Stimulated activated CD8-positive, alpha-beta memory T cell treated with anti-CD3 and anti-CD28 coated beads, Interleukin-4, amount 100 ng/mL, for 24 hours (primary cell): ENCODE measurements at regions not wholly inside any gene's neighbourhood (a gene's known extent, or its start where the extent isn't known, plus 50 kb on each side); places are given as distances from the start of the nearest gene placed in this dataset.

ENCODE experiments used
- DNase-seq: peaks from one replicate; pipeline ENCODE4 v3.0.0-alpha.2; 2020; ENCODE audit warnings: low read depth

DNA sequence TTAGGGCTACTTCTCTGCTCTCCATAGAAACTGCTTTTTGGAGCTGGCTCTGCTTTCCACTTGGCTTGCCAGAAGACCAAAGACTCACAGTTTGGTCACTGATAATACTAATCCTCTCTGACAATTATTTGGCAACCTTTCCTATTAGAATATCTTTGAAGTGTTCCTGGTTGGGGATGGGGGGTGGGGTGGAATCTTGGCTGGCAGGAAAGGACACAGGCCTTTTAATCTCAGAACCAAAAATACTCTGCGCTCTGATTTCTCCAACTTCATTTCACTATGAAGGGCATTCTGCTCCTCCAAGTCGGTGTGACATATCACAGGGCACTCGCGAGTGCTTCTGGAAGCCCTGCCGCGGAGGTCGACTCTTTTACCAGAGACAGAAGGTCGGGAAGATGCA lies 1329.0 kb upstream of the WWC1 start:
- no peak for DNase-seq

DNA sequence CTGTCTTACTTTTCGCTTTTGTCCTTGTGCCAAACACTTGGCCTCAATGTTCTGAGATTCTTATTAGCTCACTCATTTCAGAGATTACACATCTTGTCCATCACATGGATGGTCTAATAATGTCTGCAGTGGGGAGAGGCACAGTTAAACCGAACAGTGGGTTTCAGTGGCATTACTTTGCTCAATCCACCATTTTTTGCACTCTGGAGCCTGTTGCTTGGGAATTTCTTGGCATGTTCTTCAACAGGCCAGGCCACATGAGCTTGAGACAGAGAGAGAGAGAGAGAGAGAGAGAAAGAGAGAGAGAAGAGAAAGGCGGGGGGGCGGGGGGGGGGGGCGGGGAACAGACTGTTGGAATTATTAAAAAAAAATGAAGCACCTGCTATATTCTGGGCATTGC lies 1327.8 kb upstream of the WWC1 start:
- no peak for DNase-seq

DNA sequence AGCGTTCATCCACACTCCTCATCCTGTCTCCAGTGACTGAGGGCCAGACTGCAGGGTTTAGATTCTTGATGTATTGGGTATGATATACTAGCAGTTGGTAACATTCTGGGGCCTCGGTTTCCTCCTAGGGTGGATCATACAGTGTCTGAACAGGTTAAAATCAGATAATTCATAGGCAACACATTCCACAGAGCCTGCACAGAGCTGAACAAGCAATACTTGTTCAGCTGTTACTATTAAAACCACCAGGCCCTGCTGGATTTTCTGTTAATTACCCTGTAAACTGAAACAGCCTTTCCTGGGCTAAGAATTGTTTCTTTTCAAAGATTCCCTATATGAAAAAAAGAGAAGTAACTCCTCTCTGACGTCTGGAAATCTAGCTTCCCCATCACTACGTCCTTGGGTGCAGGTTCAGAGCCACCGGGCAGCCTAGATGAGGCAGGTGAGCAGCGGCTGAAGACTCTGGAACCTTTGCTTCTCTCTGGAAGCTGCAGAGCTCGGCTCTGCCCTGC lies 1313.5 kb upstream of the WWC1 start:
- DNase-seq = no peak

DNA sequence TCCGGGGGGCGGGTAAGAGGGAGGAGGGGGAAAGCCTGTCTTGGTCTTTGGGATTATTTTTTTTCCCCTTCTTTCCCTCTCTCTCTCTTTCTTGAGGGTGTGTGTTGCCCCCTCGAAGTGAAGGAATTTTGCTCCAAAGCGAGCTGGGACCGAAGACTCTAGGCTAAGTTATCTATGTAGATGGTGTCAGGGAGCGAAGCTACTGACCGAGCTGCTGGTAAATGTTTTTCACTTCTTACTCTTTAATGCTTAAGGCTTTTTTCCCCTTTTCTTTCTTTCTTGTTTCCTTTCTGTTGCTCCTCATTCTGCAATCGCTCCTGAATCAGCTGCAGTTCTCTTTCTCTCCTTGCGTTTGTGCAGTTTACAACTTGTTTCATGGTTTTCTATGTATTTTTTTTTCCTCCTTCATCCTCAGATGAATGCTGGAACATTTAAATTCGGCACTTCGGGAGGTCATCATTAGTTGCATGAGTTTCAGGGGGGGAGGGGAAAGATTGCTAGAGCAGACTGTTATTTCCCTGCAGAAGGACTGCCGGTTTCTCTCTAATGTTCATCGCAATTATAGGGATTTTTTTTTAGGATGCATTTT lies 1312.0 kb upstream of the WWC1 start:
- no peak for DNase-seq

DNA sequence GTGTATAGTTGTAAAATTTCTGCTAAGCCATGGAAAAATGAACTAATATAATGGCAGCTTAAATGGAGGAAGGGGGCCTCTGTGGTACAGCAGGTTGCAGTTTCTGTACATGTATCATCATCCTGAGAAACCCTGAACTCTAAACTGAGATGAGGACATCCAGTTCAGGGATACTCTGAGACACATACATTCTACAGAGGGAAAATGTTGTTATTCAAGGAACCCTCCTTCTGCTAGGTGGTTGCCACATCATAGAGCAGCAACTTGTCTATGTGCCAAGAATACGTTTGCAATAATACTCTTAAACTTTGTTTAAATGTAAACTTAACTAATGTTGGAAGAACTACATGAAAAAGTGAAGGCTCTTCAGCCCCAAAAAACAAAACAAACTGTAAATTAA lies 1310.8 kb upstream of the WWC1 start:
- no peak for DNase-seq

DNA sequence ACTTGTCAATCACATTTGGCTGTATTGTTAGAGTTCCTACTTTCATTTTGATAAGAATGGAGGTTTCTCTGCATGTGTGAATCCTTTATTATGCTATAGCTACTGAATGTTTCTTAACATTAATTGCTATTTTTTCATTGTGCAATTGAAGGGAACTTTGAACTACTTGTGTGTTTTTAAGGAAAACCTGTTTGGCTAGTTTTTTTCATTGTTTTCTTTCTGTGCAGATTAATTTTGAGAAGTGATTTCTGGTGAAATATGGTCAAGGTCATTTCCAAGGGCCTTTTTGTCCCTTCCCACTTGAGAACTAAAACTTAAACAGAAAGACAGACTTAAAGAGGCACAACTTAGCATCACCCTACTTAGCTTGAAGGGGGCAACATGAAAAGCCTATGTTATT lies 1309.2 kb upstream of the WWC1 start:
- no peak for DNase-seq

DNA sequence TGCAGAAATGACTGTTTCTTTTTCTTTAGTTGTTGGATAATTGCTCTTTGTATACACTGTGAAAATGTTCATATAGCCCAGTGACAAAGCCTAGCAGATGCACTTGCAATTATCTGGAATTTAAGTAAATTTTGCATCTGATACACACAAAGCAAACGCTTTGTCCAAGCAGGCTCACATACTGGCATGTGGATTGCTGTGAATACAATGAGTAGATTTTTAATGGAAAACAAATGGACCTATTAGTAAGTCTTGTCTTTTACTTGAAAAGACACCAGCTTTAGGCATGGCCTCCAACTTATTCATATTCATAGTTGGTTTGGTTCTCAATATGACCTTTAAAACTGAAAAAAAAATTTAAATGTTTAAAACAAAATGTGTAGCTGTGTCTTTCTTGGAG lies 1299.8 kb upstream of the WWC1 start:
- DNase-seq = no peak

DNA sequence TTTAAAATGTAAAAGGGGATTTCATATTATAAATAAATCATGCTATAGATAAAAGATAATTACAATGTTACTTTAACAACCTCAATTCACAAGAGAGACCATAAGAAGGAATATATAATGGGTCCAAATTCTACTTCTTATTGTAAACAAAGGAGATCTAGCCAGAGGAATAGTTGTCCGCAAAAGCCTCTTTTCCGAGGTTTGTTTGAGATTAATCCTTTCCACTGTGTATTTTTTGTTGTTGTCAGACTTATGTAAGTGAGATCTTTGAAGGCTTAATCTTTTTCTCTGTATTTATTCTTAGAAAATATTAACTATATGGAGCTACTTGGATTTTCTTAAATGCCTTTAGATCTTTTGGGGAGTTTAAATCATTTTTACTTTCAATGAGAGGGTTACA lies 1299.3 kb upstream of the WWC1 start:
- no peak for DNase-seq

DNA sequence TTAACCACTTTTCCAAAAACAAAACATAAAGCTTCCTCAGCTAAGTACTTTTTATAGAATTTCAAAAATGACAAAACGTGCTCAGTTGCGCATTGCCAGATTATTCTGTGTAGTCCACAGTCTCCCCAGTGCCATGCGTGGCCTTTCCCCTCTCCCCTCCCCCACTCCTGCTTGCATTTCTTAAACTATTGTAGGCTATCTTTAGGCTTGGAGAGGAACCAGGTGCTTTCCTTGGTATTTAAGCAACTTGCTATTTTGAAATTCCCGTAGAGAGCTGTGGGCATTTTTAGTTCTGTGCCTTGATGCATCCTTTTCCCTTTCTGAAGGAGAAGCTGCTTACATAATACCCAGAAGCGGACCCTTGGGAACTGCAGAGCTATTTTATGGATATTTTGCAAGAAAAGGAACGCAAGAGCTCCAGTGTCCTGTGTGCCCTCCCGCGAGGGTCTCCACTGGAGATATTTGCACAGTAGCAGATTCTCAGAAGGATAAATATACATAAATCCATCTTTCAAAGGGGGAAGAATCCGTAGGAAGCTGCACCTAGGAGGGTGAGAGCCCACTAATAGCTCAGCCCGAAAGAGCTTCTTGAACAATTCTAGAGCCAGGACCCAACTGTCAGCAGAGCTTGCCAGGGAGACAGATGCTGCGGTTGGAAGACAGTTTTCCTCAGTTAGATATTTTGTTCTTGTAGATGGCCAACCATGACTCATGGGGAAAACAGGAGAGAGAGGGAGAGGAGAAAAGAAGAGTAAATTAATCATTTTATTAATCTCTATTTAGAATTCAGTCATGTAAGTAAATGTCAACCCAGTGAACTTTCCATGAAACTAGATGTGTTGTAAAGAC lies 1298.3 kb upstream of the WWC1 start:
- no peak for DNase-seq

DNA sequence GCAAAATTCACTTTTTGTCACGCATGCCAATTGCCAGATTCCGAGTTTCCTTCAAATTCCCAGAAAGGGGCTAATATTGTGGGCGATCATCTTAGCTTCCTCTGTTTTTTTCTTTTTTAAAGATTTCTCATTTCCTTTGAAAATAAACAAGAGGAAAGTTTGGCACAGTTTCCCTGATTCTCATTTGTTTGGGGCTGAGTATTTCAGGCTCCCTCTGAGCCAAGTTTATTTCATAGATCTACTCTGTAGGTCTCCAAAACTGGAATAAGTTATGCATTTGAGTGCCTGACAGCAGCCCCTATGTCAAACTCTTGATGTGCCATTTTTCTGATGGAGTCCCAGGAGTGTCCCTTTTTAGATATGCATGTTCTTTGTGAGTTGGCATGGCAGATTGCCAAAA lies 1297.2 kb upstream of the WWC1 start:
- DNase-seq = no peak

DNA sequence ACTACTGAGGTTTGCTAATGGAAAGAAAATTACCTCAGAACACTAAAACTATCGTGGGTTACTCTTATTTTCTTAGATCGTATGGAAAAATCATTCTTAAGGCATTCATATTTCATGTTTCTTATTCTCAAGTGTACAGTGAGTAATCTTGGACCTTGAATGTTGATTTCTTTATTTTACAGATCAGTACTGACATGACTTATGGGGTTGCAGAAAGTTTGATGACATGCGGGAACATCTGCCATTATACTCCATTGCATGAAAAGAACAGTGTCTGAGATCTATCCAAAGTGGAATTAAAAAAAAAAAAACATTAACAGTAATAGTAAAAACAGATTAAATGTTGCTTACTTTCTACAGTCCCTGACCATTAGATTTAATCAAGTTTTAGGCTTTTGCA lies 1290.2 kb upstream of the WWC1 start:
- DNase-seq = no peak

DNA sequence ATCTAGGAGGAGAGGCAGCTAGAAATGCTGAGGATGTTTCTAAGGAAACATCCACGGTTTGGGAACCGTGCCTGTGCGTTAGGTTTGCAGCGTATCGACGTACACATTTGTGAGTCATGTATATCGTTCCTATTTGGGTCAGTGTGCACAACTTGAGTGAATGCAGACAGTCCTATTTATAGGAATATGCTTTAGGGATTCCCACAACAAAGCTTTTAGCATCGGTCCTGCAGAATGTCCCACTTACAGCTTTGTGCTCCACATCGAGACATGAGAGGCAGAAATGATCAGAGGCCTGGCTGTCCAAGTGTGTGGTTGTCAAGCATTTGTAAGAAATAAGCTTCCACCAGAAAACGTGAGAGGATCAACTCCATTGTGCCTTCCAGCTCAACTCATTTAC lies 1282.7 kb upstream of the WWC1 start:
- DNase-seq = no peak

DNA sequence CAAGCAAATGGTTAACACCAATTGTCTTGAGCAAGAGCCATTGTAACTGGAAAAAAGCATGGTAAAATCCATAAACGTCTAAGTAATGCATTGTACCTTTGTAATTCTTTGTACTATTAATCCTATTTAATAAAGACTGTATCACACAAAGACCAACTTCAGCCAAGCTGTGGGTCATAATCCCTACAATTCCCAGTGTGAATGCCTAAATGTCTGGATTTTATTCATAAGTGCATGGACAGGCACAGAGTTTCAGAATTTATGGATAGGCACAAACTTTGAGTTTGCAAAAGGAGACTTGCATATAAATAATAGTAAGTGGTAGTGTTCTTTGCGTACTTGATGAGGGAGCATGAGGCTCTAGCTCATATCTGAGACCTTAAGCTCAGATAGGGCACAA lies 1280.2 kb upstream of the WWC1 start:
- DNase-seq = no peak

DNA sequence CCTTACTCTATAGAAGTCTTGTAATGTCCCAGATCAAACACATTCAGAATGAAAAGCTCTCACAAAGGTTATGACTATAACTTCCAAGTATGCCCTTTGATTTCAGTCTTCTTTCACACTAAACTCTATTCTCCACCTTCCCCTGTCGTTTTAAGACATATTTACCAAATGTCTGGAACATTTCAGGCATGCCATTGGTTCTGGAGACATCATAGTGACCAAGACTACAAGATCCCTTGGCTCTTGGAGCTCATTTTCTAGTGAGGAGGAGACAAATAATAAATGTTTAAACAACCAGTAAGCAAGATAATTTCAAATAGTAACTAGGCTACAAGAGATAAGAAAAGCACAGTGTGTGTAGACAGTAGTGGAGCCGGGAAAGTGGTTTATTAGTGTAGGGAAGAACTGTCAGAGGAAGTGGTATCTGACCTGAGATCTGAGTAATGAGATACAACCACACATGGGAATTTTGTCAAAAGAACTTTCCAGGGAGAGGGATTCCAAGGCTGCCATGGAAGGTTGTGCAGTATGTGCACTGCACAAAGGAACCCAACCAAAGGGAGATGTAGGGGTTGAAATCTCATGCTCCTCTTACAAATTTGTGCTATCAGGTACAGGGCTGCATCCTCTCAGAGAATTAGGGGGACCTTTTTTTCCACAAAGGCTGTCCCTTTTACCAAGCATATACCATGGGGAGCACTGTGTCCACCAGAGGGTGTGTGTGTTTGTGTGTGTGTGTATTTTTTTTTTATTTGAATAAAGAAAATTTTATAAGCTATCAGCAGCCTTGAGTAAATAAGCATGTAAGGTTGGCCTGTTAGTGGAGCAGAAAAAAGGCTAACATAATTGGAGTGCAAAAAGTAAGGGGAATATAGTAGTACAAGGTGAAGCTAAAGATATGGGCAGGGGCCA lies 1279.1 kb upstream of the WWC1 start:
- DNase-seq = no peak

DNA sequence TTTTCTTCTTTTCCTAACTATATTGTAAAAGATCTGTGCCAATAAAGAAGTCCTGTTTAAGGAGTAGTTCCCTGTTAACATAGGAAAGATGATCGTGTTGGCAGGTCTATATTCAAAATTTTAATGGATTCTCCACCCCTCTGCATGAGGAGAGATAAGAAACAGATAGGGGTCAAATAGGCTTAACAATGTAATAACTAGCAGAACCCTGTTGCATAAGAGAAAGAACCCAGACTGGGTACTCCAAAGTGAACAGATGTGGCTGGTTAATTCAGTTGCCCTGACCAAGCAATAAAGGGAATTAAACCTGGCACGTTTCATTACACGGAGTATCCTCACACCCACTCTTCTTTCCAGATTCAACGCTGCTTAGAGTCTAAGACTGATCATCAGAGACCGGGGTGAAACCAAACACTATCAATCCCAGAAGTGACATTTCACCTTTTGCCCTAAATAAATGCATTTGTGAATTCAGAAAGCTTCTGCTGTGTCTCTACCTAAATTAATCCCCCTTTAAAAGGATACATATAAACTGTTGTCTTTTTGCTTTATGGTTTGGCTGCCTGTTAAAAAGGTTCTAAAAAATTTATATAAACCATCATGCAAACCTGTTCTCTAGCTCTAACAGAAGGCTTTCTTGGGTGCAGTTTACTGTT lies 1276.9 kb upstream of the WWC1 start:
- DNase-seq = no peak

DNA sequence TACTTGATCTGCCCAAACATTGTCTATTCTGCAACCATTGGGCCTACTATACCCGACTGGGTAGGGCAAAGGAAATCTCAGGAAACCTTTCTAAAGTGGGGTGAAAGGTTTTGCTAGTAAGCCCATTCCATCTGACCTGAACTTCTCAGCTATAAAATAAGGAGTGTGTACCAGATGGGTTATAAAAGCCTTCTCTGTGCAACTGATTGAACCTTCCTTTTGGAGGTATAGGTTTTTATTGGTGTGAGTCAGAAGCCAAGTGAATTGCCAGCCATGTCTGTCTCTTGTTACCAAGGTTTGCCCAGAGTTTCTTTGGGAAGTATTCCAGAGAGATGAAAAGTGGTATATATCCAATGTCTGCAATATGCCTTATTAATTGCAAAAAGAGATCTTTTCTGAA lies 1271.0 kb upstream of the WWC1 start:
- no peak for DNase-seq

DNA sequence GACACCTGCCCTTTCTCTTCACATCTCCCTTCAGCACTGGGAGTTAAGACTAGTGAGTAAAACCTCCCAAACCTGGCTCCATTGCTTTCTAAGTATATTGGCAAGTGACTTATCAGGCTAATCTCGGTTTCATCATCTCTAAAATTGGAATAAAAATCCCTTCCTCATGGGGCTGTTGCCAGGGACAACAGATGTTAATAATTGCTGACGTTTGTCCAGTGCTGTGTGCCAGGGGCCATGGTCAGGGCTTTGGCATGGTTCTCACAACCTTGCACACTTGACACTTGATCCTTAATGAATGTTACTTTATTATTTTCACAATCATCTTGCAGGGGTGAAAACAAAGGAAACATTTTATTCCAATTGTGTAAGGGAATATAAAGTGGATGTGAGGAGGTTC lies 1262.0 kb upstream of the WWC1 start:
- DNase-seq = no peak

DNA sequence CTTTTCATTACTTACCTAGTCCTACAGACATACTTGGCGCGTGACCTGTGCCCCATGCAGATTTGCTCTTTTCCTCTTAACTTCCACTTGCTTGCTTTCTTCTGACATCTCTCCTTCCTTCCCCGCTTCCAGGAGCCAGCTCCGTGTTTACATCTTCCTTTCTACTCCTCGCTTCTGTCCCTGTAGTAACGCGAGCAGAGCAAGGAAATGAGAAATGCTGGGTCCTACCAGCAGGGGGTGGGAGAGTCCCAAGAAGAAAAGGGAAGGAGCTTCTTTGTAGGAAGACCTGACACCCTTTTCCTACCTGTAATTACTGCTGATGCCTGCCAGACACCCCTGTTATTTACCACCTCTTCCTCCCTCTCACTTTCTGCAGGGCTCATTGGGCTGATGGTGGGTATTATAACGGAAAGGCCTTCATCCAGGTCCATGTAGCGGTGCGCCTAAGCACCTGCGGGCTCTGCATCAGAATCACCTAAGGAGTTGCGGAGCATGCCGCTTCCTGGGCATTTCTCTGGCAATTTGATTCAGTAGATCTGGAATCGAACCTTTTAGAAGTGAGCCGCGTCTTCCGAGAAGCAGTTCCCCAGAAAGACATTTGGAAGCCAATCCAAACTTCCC lies 1260.8 kb upstream of the WWC1 start:
- no peak for DNase-seq

DNA sequence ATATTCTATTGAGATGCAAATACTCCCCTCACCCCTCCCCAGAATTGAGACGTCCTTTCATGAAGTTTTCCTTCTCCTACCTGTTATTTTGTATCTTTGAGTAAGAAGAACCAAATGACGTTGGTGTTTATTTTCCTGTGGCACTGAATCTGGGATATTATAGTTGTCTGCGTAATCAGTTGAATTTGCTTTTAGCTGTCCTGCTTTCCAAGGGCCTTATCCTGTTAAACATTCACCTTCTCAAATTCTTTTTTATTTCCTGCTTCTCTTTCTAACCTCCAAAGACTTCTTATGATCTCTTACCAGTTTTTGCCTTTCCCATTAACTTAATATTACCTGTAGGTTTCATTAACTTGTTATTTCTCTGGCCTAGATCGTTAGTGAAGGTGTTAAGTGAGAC lies 1254.9 kb upstream of the WWC1 start:
- no peak for DNase-seq

DNA sequence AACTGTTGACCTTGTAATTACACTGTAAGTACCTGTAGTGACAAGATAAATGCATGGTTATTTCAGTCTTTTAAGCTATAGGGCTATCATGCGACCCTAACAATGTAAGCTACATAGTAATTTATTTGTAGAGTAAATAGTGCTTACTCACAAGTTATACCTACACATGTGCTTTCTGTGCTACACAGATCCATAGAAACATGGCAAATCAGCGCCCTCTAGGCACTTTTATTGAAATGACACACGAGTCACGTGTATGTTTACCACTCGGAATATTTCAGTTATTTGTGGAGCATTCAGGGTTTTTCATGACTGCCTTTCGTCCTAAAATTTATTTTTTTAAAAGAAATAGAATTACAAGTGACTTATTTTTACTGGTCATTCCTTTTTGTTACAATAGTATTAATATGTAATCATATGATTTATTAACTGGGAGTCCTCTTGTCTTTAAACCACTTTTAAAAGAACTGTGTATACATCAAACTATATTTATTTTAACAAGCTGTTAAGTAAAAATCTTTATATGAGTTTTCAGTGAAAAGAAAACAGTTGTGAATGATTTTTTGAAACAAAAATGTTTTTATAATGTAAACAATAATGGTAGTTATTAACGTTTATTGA lies 1242.3 kb upstream of the WWC1 start:
- DNase-seq = no peak
